AG04449 (cell line): ENCODE measurements at regions not wholly inside any gene's neighbourhood (a gene's known extent, or its start where the extent isn't known, plus 50 kb on each side); places are given as distances from the start of the nearest gene placed in this dataset.

Source experiments
- CTCF ChIA-PET: fragments of 350-600 bp; formaldehyde crosslinking; extraction: SDS; loops from one replicate; lab custom pipeline; 2021; ENCODE audit warnings: antibody characterized with exemption; lab: Yijun Ruan, JAX
- POLR2A ChIA-PET: fragments of 400-600, 350-600 bp; formaldehyde crosslinking; extraction: SDS; loops from one replicate; lab custom pipeline; 2020; ENCODE audit warnings: antibody characterized with exemption, inconsistent platforms; lab: Yijun Ruan, JAX
- DNase-seq: peaks from one replicate; pipeline ENCODE4 v3.0.0-alpha.2; 2010; ENCODE audit warnings: low read depth, low spot score
- H3K4me3 ChIP-seq: 2 replicates; pipeline ENCODE4 v1.5.1; 2011; ENCODE audit warnings: low read depth, mild to moderate bottlenecking, control low read depth, low read length
- TF ChIP-seq, protein P1 (sequence below): IDR thresholded peaks from one replicate; pipeline ENCODE4 v1.5.1; 2011; ENCODE audit warnings: mild to moderate bottlenecking, moderate library complexity, low read length, control low read depth, inconsistent platforms; ENCODE audit not compliant: insufficient read depth; ENCODE audit errors: missing control alignments

DNA sequence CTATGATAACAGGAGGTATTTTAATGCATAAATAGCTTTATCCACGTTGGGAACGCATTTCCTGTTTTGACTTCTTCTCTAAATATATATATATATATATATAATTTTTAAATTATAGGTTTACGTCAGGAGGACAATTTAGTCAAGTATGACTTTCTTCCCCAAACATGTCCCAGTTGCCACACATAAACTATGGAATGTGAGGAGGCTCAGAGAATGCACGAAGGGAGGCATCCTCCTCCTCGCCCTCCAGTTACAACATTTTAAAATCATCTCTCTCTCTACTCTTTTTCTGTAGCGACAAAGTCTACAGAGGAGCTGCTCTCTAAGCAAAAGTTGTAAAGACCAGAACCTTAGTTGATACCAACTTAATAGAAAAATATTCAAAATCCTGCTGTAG lies 106.9 kb upstream of the LYZL1 start:
- H3K4me3 ChIP-seq: no peak overlapping the region
- POLR2A ChIA-PET: no interaction called here
- CTCF ChIA-PET: interaction anchor here (1.0 kb wide), 1 partner anchor 62 kb away, joined by 3 read pairs; no protein-coding TSS in a partner anchor
- DNase-seq: peak; percentile 4
- TF ChIP-seq, protein P1, sequence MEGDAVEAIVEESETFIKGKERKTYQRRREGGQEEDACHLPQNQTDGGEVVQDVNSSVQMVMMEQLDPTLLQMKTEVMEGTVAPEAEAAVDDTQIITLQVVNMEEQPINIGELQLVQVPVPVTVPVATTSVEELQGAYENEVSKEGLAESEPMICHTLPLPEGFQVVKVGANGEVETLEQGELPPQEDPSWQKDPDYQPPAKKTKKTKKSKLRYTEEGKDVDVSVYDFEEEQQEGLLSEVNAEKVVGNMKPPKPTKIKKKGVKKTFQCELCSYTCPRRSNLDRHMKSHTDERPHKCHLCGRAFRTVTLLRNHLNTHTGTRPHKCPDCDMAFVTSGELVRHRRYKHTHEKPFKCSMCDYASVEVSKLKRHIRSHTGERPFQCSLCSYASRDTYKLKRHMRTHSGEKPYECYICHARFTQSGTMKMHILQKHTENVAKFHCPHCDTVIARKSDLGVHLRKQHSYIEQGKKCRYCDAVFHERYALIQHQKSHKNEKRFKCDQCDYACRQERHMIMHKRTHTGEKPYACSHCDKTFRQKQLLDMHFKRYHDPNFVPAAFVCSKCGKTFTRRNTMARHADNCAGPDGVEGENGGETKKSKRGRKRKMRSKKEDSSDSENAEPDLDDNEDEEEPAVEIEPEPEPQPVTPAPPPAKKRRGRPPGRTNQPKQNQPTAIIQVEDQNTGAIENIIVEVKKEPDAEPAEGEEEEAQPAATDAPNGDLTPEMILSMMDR: no peak

DNA sequence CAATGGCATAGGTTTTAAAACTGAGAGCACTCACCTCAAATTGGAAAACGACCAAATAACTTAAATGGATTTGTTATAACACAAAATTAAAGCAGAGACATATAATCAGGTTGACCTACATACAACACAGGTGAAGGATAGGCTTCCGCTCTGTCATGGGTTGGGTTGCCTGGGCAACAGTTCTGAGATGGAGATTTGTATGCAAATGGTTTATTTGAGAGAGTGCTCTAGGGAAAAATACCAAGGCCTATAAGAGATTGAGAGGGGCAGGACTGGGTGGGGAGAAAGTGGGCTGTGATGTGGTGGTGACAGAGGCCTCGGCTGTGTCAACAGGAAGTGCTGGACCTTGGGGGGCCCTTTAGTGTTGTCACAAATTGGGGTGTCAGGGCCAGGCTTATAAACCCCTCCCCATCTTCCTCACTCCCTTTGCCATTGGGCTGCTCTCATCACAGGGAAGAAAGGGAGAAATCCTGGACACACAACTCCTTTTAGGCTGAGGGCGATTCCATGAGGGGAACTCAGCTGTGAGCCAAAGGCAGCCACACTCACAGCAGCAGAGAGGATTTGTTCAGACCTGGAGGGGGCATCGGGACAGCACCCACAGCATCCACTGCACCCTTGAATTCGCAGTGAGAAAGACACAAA lies 105.4 kb upstream of the LYZL1 start:
- TF ChIP-seq, protein P1: no peak
- POLR2A ChIA-PET: no interaction called here
- no peak overlapping the region for H3K4me3 ChIP-seq
- CTCF ChIA-PET: no interaction called here
- no peak for DNase-seq

DNA sequence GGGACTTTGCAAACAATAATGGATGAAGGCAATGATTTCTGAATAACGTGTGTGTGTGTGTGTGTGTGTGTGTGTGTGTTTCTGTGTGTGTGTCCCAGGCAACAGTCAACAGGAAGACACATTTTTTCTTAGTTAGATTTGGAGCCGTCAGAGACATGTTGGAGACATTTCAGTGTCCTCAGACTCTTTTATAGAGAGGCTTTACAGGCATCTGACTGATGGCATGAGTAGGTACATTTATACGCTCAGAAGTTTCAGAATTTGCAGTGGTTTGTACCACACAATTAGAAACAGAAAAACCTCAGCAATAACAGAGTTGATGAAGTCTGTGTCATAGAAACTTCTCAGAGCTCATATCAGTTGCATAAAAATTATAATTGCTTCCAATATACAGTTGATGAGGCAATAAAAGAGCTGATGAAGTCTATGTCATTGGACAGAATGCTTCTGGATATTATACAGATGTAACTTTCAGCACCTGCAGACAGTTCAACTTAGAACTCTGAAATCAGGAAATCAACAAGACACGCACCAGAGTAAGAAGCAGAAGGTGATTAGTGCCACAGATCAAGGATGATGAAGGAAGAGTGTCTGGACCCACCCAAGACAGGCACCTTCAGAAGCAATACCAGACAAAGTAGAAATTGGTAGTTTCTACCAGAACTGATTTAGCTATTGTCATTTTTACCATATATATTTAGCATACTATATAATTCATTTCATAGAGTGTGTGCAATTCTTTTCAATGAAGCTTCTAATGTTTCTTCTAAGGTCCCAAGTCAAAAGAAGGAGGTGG lies 104.5 kb upstream of the LYZL1 start:
- TF ChIP-seq, protein P1: no peak
- ChIA-PET CTCF (interaction anchor here (1.3 kb wide), 1 partner anchor 521 kb away, joined by 3 read pairs; no protein-coding TSS in a partner anchor), POLR2A (no interaction called here)
- H3K4me3 ChIP-seq: no peak overlapping the region
- no peak for DNase-seq

DNA sequence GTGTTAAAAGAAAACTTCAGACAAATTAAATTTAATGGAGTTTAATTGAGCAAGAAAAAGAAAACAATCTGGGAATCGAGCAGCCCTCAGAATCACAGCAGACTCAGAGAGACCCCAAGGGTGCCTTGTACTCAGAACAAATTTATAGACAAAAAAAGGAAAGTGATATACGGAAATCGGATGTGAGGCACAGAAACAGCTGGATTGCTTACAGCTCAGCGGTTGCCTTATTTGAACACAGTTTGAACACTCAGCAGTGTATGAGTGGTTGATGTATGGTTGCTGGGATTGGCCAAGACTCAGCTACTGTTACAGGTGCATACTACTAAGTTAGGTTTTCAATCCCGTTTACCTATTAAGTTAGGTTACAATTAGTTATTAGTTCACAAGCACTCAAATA lies 103.8 kb upstream of the LYZL1 start:
- TF ChIP-seq, protein P1: no peak
- no peak overlapping the region for H3K4me3 ChIP-seq
- POLR2A ChIA-PET: no interaction called here
- no peak for DNase-seq
- CTCF ChIA-PET: interaction anchor here (1.3 kb wide), 1 partner anchor 521 kb away, joined by 3 read pairs; no protein-coding TSS in a partner anchor

DNA sequence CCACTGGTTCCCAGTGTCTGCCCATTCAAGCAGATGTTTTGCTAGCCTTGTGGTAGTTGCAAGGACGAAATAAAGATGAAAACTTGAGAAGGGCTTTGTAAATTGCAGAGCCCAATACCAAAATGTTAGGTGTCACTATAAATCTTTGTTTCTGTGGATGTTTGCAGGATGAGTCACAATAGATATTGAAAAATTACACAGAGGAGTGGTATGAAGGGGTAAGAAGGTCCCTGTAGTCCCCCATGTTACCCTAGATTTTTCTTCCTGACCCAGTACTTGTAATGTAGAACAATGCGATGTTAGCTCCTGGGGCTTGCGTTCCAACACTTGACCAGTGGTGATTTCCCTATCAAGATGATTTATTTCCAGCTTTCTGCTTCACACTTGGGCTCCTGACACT lies 102.6 kb upstream of the LYZL1 start:
- ChIA-PET CTCF (no interaction called here), POLR2A (no interaction called here)
- no peak for DNase-seq
- TF ChIP-seq, protein P1: no peak
- H3K4me3 ChIP-seq: no peak overlapping the region

DNA sequence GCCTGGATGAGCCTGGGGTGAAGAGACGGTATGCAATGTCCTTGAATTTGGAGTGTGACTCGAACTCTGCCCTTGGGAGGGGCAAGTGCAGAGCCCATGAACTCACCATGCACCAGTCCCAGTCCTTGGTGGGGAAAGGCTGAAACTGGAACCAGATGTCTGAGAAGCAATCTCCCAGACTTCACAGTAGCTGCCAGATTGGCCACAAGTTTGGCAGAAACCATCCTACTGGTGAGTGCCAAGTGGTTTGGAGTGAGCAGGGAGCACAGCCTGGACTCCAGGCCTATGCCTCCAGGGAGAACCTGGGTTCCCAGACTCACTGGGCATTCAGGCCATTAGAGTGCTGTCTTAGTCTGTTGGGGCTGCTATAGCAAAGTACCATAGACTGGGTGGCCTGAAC lies 99.6 kb upstream of the LYZL1 start:
- POLR2A ChIA-PET: no interaction called here
- TF ChIP-seq, protein P1: no peak
- H3K4me3 ChIP-seq: no peak overlapping the region
- CTCF ChIA-PET: no interaction called here
- peak; percentile 14 for DNase-seq
